ENCODE measurements at regions not wholly inside any gene's neighbourhood (a gene's known extent, or its start where the extent isn't known, plus 50 kb on each side); places are given as distances from the start of the nearest gene placed in this dataset.

- DNase-seq (ENCODE audit: low spot score) = no peak
Observed at GRCh38 chr18:40440088-40440487, 1514.9 kb upstream of the PIK3C3 start.

- DNase-seq (ENCODE audit: low spot score) = no peak
Observed at GRCh38 chr18:40437517-40437916, 1517.5 kb upstream of the PIK3C3 start.

GRCh38 chr18:40431071-40431985, 1523.7 kb upstream of the PIK3C3 start:
- no peak for DNase-seq (ENCODE audit: low spot score)

GRCh38 chr18:40423291-40423690, 1531.7 kb upstream of the PIK3C3 start:
- no peak for DNase-seq (ENCODE audit: low spot score)

GRCh38 chr18:40420675-40421074, 1534.4 kb upstream of the PIK3C3 start:
- no peak for DNase-seq (ENCODE audit: low spot score)

GRCh38 chr18:40417501-40417900, 1537.5 kb upstream of the PIK3C3 start:
- DNase-seq (ENCODE audit: low spot score) = no peak

- DNase-seq (ENCODE audit: low spot score) = no peak
Observed at GRCh38 chr18:40415821-40416220, 1539.2 kb upstream of the PIK3C3 start.

- no peak for DNase-seq (ENCODE audit: low spot score)
Observed at GRCh38 chr18:40415176-40415791, 1539.8 kb upstream of the PIK3C3 start.

- no peak for DNase-seq (ENCODE audit: low spot score)
Observed at GRCh38 chr18:40414155-40414754, 1540.8 kb upstream of the PIK3C3 start.

GRCh38 chr18:40413160-40413559, 1541.9 kb upstream of the PIK3C3 start:
- DNase-seq (ENCODE audit: low spot score) = no peak

GRCh38 chr18:40412410-40412809, 1542.6 kb upstream of the PIK3C3 start:
- no peak for DNase-seq (ENCODE audit: low spot score)

- no peak for DNase-seq (ENCODE audit: low spot score)
Observed at GRCh38 chr18:40407909-40408308, 1547.1 kb upstream of the PIK3C3 start.

- no peak for DNase-seq (ENCODE audit: low spot score)
Observed at GRCh38 chr18:40404284-40404683, 1550.8 kb upstream of the PIK3C3 start.

- no peak for DNase-seq (ENCODE audit: low spot score)
Observed at GRCh38 chr18:40402052-40402451, 1553.0 kb upstream of the PIK3C3 start.

- DNase-seq (ENCODE audit: low spot score) = no peak
Observed at GRCh38 chr18:40388121-40388520, 1566.9 kb upstream of the PIK3C3 start.

GRCh38 chr18:40387130-40387787, 1567.8 kb upstream of the PIK3C3 start:
- no peak for DNase-seq (ENCODE audit: low spot score)

GRCh38 chr18:40382197-40382596, 1572.8 kb upstream of the PIK3C3 start:
- no peak for DNase-seq (ENCODE audit: low spot score)

GRCh38 chr18:40380686-40381439, 1574.2 kb upstream of the PIK3C3 start:
- DNase-seq (ENCODE audit: low spot score) = no peak

- DNase-seq (ENCODE audit: low spot score) = no peak
Observed at GRCh38 chr18:40375837-40376236, 1579.2 kb upstream of the PIK3C3 start.

GRCh38 chr18:40371673-40372072, 1583.4 kb upstream of the PIK3C3 start:
- DNase-seq (ENCODE audit: low spot score) = no peak

GRCh38 chr18:40367576-40367975, 1587.5 kb upstream of the PIK3C3 start:
- DNase-seq (ENCODE audit: low spot score) = no peak

- no peak for DNase-seq (ENCODE audit: low spot score)
Observed at GRCh38 chr18:40366521-40366920, 1588.5 kb upstream of the PIK3C3 start.

Data from HuH-7.5 (cell line).